Esophagus muscularis mucosa (tissue), 4 donors: ENCODE measurements at regions not wholly inside any gene's neighbourhood (a gene's known extent, or its start where the extent isn't known, plus 50 kb on each side); places are given as distances from the start of the nearest gene placed in this dataset.

Source experiments
- CTCF ChIP-seq, 3 experiments: fragments of 200-600 bp in 2 of 3; fragments of 450-650 bp in 1 of 3; sonication (generic) in 2 of 3; IDR thresholded peaks; one replicate each; pipeline ENCODE4 v1.5.1; 2017 to 2019; ENCODE audit warnings: antibody characterized with exemption in 3 of 3, mild to moderate bottlenecking in 2 of 3, moderate library complexity in 1 of 3
- EP300 ChIP-seq: sonication (generic); formaldehyde crosslinking; IDR thresholded peaks from one replicate; pipeline ENCODE4 v1.6.1; 2017; ENCODE audit warnings: antibody characterized with exemption
- POLR2A ChIP-seq: fragments of 450-650 bp; IDR thresholded peaks from one replicate; pipeline ENCODE4 v1.6.1; 2017; ENCODE audit warnings: antibody characterized with exemption, moderate library complexity, mild to moderate bottlenecking, low read depth
- POLR2AphosphoS5 ChIP-seq, 2 donors: sonication (generic); formaldehyde crosslinking; IDR thresholded peaks; one replicate each; pipeline ENCODE4 v1.6.1; 2017; ENCODE audit warnings: antibody characterized with exemption in 2 of 2

- TF ChIP-seq CTCF (IDR thresholded peaks at IDR 0.05) (no peak), POLR2A (no peak), POLR2AphosphoS5 (IDR thresholded peaks at IDR 0.05) (no peak), EP300 (no peak)
Measured at GRCh38 chr9:115232181-115232774, 114.3 kb upstream of the TNC start.
